ENCODE measurements at regions not wholly inside any gene's neighbourhood (a gene's known extent, or its start where the extent isn't known, plus 50 kb on each side); places are given as distances from the start of the nearest gene placed in this dataset.

GRCh38 chr14:42374332-42374731 lies 767.7 kb downstream of the LRFN5 start:
- no peak for DNase-seq (ENCODE audit: low read depth)
- no peak overlapping the region for H3K4me3 ChIP-seq (ENCODE audit: low read depth, low read length)
- no peak for TF ChIP-seq MYC (IDR thresholded peaks at IDR 0.05; ENCODE audit: low read depth, low read length)
- TF ChIP-seq, protein P1, sequence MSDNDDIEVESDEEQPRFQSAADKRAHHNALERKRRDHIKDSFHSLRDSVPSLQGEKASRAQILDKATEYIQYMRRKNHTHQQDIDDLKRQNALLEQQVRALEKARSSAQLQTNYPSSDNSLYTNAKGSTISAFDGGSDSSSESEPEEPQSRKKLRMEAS (IDR thresholded peaks at IDR 0.05; ENCODE audit: low read depth, low read length): no peak
- TF ChIP-seq, protein P2, sequence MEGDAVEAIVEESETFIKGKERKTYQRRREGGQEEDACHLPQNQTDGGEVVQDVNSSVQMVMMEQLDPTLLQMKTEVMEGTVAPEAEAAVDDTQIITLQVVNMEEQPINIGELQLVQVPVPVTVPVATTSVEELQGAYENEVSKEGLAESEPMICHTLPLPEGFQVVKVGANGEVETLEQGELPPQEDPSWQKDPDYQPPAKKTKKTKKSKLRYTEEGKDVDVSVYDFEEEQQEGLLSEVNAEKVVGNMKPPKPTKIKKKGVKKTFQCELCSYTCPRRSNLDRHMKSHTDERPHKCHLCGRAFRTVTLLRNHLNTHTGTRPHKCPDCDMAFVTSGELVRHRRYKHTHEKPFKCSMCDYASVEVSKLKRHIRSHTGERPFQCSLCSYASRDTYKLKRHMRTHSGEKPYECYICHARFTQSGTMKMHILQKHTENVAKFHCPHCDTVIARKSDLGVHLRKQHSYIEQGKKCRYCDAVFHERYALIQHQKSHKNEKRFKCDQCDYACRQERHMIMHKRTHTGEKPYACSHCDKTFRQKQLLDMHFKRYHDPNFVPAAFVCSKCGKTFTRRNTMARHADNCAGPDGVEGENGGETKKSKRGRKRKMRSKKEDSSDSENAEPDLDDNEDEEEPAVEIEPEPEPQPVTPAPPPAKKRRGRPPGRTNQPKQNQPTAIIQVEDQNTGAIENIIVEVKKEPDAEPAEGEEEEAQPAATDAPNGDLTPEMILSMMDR (IDR thresholded peaks at IDR 0.05; ENCODE audit: low read depth, low read length): no peak
- TF ChIP-seq POLR2A (IDR thresholded peaks at IDR 0.05; ENCODE audit: extremely low read depth, insufficient read length): no peak

DNA sequence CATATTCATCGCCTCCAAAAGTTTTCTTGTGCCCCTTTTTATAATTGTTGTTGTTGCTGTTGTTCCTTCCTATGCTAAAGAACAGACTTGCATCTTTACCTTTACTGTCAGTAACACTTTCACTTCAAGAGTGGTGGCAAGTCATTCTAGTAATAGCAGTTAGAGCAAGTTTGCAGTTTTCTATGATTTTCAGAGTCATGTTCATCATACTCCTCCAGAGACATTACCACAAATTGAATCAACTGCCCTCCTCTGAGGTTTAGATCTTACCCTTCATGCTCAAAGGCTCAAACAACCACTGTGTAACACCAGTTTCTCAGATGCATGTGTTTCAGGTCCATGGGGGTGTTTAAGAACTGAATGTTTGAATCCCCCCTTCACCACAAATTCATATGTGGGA lies 763.4 kb downstream of the LRFN5 start:
- no peak for DNase-seq (ENCODE audit: low read depth)
- H3K4me3 ChIP-seq (ENCODE audit: low read depth, low read length): no peak overlapping the region
- TF ChIP-seq MYC (IDR thresholded peaks at IDR 0.05; ENCODE audit: low read depth, low read length) (no peak), POLR2A (IDR thresholded peaks at IDR 0.05; ENCODE audit: extremely low read depth, insufficient read length) (no peak)
- TF ChIP-seq, protein P2 (IDR thresholded peaks at IDR 0.05; ENCODE audit: low read depth, low read length): no peak
- TF ChIP-seq, protein P1 (IDR thresholded peaks at IDR 0.05; ENCODE audit: low read depth, low read length): no peak

DNA sequence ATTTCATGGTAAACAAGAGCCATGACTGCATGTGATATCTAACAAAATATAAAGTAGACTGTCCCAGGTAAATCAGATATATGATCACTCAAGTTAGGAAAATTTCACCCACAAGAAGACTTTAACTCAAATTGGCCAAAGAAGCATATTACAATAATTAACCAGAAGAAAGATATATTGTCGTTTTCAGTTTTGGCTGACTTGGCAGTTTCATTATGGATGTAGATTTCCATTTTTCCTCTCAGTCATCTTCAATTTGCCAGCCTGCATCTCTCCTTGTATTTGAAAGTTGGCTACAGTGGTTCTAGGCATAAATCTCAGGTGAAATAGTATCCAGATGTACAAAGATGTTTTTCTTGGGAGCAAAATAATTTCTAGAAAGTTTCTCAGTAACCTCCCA lies 761.6 kb downstream of the LRFN5 start:
- no peak for TF ChIP-seq POLR2A (IDR thresholded peaks at IDR 0.05; ENCODE audit: extremely low read depth, insufficient read length)
- TF ChIP-seq MYC (IDR thresholded peaks at IDR 0.05; ENCODE audit: low read depth, low read length): no peak
- DNase-seq (ENCODE audit: low read depth): no peak
- no peak overlapping the region for H3K4me3 ChIP-seq (ENCODE audit: low read depth, low read length)

- TF ChIP-seq POLR2A (IDR thresholded peaks at IDR 0.05; ENCODE audit: extremely low read depth, insufficient read length) (no peak), MYC (IDR thresholded peaks at IDR 0.05; ENCODE audit: low read depth, low read length) (no peak)
- TF ChIP-seq, protein P2 (IDR thresholded peaks at IDR 0.05; ENCODE audit: low read depth, low read length): no peak
- TF ChIP-seq, protein P1 (IDR thresholded peaks at IDR 0.05; ENCODE audit: low read depth, low read length): no peak
- no peak overlapping the region for H3K4me3 ChIP-seq (ENCODE audit: low read depth, low read length)
- DNase-seq (ENCODE audit: low read depth): no peak
Observed at GRCh38 chr14:42353315-42353714, 746.6 kb downstream of the LRFN5 start.

GRCh38 chr14:42335918-42336317 lies 729.2 kb downstream of the LRFN5 start:
- DNase-seq (ENCODE audit: low read depth): no peak
- no peak overlapping the region for H3K4me3 ChIP-seq (ENCODE audit: low read depth, low read length)
- TF ChIP-seq, protein P2 (IDR thresholded peaks at IDR 0.05; ENCODE audit: low read depth, low read length): no peak
- TF ChIP-seq, protein P1 (IDR thresholded peaks at IDR 0.05; ENCODE audit: low read depth, low read length): no peak
- TF ChIP-seq POLR2A (IDR thresholded peaks at IDR 0.05; ENCODE audit: extremely low read depth, insufficient read length) (no peak), MYC (IDR thresholded peaks at IDR 0.05; ENCODE audit: low read depth, low read length) (no peak)

DNA sequence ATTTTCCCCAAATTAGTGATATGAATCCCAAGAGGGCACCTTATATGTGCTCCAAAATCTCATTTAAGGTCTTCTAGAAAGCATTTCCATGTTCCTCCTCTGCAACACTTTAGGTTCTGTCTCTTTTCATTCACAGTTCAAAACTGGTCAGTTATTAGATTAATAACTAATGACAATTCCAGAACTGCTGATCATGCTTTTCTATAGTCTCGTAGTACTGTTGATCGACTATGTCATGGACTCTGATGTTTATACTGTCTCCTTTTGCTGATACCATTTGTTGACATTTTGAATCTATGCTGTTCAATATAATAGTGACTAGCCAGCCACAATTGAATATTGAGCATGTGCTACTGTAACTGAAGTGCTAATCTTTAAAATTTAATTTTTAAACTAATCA lies 728.3 kb downstream of the LRFN5 start:
- TF ChIP-seq, protein P1 (IDR thresholded peaks at IDR 0.05; ENCODE audit: low read depth, low read length): no peak
- no peak for TF ChIP-seq POLR2A (IDR thresholded peaks at IDR 0.05; ENCODE audit: extremely low read depth, insufficient read length)
- TF ChIP-seq, protein P2 (IDR thresholded peaks at IDR 0.05; ENCODE audit: low read depth, low read length): no peak
- no peak for TF ChIP-seq MYC (IDR thresholded peaks at IDR 0.05; ENCODE audit: low read depth, low read length)
- no peak overlapping the region for H3K4me3 ChIP-seq (ENCODE audit: low read depth, low read length)
- no peak for DNase-seq (ENCODE audit: low read depth)

All from NB4 (cell line).